Eye (tissue), 1 donor: ENCODE measurements at regions not wholly inside any gene's neighbourhood (a gene's known extent, or its start where the extent isn't known, plus 50 kb on each side); places are given as distances from the start of the nearest gene placed in this dataset.
"Not testable (repeated sequence)": the region's sequence is repeated elsewhere in the genome, so short reads cannot be mapped to it uniquely, and the experiment has no call there.

ENCODE experiments used
- DNase-seq: peaks from one replicate; pipeline ENCODE4 v3.0.0-alpha.2; 2015

DNA sequence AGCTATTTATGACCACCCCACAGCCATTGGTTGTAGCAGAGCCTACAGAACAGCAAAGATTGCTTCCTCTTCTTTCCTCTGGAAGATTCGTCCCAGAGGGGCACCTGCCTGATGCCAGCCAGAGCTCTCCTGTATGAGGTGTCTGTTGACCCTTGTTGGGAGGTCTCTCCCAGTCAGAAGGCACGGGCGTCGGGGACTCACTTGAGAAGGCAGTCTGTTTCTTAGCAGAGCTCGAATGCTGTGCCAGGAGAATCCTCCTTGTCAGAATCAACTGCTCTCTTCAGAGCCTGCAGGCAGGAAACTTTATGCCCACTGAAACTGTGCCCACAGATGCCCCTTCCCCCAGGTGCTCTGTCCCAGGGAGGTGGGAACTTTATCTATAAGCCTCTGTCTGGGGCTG lies 479.5 kb upstream of the IZUMO3 start:
- DNase-seq, result no peak

- DNase-seq, result no peak
Observed at GRCh38 chr9:25017779-25018178, 472.1 kb upstream of the IZUMO3 start.

DNA sequence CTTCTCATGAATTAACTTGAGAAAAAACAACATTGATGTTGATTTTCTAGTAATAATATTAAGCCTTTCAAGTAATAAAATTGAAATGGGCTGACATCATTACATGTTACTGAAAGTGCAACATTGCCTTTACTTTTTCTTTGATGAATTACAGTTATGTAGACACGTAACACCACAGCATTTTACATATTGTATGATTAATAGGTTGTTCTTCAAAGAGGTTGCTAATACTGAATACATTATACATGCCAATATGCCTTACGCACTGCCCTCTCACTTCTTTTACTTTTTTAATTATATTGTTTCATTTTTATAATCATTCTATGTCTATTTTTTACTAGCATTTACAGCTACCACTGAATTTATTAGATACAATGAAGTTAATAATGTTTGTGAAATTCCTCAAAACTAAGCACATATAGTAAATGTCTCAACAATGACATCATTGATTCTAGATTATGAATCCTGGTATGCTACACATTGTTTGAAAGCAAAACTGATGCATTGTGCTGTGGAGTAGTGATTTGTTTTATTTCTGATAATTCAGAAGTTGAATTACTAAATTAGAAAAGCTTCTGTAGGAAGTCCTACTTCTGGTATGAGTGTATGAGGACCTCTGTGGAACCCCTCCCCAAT lies 464.4 kb upstream of the IZUMO3 start:
- no peak for DNase-seq

DNA sequence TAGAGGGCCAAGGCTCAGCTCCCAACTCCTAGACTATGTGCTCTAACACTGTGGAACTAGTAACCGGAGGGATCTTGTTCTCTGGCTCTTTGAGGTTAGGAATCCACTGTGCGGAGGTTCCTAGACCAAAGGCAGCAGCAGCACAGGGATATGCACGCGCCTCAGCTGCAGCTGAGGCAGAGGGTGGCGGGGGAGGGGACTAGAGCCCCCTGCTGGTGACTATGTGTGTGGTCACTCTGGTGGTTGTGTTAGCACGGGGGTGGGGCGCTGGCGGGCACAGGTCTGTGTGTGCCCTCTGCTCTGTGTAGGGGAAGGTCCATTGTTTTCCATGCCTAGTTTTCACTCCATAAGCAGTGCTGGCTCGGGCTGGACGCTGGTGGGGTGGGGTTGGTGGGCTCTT lies 458.0 kb upstream of the IZUMO3 start:
- no peak for DNase-seq

DNA sequence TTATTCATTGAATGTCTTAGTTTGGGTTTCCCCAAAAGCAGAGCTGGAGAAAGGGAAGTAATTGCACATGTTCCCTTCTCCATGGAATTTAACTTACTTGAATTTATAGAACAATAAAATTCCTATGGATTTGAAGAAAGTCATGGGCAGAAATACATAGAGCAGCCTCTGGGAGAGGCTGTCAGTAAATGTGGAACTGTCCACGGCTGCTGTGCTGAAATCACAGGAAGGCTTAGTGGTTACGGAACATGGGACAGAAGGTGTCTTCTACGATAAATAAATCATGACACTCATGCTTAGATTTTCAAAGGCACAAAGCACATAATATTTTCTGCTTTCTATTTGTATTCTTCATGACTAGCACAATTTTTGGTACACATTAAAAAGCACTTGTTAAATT lies 440.6 kb upstream of the IZUMO3 start:
- peak; percentile 25 for DNase-seq

DNA sequence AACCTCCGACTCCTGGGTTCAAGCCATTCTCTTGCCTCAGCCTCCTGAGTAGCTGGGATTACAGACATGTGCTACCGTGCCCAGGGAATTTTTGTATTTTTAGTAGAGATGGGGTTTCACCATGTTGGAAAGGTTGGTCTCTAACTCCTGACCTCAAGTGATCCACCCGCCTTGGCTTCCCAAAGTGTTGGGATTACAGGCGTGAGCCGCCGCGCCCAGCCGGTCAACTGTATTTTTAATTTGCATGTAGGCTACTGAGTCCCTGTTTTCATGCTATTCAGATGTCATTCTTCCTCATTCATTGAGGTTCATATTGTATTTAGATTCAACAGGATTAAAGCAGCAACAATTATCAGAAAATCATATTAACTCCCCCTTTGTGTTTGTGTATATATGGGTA lies 425.1 kb upstream of the IZUMO3 start:
- not testable (repeated sequence) for DNase-seq

- no peak for DNase-seq
Observed at GRCh38 chr9:24961762-24962161, 416.1 kb upstream of the IZUMO3 start.

GRCh38 chr9:24953070-24953469 lies 407.4 kb upstream of the IZUMO3 start:
- DNase-seq, result no peak

GRCh38 chr9:24939109-24939850 lies 393.6 kb upstream of the IZUMO3 start:
- DNase-seq, result peak; percentile 81

DNA sequence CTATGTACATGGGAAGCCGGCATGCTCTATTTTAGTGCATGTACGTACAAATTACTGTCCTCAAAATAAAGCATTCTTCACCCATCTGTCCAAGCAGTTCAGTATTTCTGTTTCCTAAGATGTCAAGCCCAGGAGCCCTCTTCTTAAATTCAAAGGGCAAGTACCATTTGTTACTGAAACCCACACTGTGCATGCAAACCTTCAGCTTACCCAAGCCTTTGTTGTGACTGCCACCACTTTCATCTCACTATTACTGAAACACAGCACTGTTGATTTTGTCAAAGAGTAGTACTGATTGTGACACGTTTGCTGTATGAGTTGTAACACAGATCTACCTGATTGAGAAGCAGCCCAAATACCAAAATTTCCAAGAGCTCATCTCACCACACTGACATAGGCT lies 390.4 kb upstream of the IZUMO3 start:
- DNase-seq, result no peak

DNA sequence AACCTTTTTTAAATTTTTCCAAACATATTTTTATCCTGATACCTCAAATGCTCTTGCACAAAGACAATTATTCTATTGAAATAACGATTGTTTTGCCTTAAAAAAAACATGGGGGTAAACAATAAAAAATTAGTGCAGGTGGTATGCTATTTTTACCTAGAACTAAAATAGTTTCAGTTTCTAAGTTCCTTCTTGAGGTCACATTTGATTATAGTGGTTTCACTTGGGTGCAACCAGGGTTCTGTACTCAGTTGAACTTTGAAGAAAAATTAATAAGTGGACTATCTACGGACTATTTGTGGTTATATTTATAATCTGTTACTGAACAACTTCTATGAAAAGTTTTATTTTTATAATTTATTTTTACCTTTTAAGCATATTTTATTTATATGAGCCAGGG lies 387.1 kb upstream of the IZUMO3 start:
- no peak for DNase-seq

- no peak for DNase-seq
Observed at GRCh38 chr9:24931894-24932293, 386.2 kb upstream of the IZUMO3 start.

GRCh38 chr9:24912767-24913166 lies 367.1 kb upstream of the IZUMO3 start:
- no peak for DNase-seq

DNA sequence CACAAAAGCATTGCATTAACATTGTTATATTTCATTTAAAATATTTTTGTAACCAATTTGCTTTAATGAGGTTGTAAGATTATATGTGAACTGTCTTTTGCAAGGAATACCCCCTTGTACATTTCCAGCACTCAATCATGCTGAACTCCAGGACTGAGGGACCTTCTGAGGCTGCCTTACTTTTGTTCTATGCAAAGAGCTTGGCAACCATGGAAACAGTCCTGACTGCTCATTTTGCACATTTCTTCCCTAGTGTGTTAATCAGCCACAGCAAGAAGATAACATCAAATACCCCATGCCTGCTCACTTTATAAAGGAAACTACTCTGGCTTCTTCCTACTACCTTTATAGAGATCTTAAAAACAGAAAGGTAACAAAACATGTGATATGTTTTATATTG lies 355.6 kb upstream of the IZUMO3 start:
- peak; percentile 31 for DNase-seq

DNA sequence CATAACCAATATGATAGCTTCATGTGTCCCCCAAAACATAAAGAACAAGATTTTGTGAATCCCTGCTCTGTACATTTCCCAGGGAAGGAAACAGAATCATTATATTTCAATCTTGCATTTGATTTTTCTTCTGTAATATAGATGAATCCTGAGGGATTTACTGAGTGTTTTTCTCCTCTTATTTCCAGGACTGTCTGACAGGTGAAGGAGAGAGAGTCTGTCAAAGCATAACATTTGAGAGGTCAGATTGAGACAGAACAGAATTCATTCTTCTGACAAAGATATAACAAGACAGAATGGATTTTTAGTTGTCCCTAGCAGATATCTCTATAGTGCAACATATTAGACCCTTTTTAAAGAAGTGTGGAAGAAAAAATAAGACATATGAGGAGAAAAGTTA lies 354.5 kb upstream of the IZUMO3 start:
- peak; percentile 21 for DNase-seq

GRCh38 chr9:24899463-24899862 lies 353.8 kb upstream of the IZUMO3 start:
- DNase-seq, result no peak

GRCh38 chr9:24897826-24898225 lies 352.1 kb upstream of the IZUMO3 start:
- DNase-seq, result no peak

- DNase-seq, result no peak
Observed at GRCh38 chr9:24881361-24881760, 335.7 kb upstream of the IZUMO3 start.

DNA sequence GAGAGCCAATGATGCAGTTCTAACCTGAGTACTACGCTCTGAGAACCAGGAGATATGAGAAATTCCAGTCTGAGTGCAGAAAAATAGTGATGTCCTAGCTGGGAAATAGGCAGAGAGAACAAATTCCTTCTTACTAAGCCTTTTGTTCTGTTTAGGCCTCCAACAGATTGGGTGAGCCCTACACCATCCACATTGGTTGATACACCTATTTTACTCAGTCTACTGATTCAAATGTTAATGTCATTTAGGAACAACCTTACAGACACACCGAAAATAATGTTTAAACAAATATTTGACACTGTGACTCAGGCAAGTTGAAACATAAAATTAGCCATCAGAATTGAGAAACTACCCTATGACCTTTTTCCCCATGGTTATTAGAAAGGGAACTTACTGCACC lies 333.9 kb upstream of the IZUMO3 start:
- DNase-seq, result no peak

- not testable (repeated sequence) for DNase-seq
Observed at GRCh38 chr9:24856601-24857000, 310.9 kb upstream of the IZUMO3 start.

DNA sequence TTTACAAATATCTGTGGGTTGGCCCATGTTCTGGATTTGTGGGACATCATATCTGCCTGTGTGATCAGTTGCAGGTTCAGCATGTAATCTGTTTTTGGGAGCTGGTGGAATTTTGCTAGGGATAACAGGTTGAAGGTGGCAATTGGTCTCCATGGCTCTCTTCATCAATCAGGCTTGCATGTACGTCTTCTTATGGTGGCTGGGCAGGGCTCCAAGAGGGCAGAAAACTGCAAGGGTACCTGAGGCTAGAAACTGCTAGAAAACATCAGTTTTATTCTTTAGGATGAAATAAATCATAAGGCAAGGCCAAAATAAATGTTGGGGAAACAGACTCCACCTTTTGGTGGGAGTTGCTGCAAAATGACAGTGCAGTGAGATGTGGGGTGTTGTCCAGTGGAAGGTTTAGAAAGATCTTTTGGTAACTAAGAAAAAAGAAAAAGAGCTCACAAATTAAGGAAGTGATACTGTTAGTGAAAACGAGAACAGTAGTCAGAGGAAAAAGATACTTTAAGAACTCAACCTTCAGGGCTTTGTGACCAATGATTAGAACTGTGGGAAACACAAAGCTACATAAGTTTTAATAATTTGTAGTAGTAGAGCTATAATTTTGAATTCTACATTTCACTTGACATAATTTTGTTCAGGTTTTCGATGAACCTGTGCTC lies 300.7 kb upstream of the IZUMO3 start:
- no peak for DNase-seq

GRCh38 chr9:24844217-24844616 lies 298.5 kb upstream of the IZUMO3 start:
- no peak for DNase-seq

- DNase-seq, result no peak
Observed at GRCh38 chr9:24841993-24842392, 296.3 kb upstream of the IZUMO3 start.

DNA sequence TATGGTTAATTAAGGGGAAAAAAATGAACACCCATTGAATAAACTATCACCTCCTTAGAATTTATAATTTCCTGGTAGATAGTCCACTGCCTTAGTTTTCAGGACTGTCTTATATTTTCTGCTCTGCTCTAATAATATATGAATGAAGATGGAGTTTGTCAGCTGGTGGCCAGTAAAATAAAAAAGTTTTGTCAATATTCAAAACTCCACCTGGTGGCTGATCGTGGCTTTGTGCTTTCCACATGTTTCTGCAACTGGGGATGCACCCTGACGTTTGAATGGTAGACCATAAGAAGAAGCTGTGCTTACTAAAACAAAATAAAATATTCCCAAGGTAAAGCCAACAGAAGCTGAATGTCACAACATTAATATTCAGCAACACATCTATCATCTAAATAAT lies 286.6 kb upstream of the IZUMO3 start:
- no peak for DNase-seq
